ENCODE measurements at regions not wholly inside any gene's neighbourhood (a gene's known extent, or its start where the extent isn't known, plus 50 kb on each side); places are given as distances from the start of the nearest gene placed in this dataset.

DNA sequence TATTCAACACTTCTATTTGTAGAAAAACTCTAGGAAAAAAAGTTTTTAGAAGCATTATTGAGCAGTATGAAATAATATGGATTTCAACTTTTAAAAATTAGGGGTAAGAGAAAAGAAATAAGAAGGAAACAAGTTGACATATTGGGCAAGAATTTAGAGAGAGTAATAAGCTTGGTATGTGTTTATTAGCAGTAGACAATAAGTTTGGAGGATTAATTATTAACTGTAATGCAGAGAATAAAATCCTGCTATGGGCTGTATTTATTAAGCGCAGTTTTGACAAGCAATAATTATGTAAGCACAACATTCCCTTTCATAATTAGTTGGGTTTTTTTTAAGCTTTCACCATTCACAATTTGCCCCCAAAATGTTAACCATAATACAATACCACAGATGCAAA, 162.7 kb upstream of the SLC7A11 start:
- TF ChIP-seq, protein P1, sequence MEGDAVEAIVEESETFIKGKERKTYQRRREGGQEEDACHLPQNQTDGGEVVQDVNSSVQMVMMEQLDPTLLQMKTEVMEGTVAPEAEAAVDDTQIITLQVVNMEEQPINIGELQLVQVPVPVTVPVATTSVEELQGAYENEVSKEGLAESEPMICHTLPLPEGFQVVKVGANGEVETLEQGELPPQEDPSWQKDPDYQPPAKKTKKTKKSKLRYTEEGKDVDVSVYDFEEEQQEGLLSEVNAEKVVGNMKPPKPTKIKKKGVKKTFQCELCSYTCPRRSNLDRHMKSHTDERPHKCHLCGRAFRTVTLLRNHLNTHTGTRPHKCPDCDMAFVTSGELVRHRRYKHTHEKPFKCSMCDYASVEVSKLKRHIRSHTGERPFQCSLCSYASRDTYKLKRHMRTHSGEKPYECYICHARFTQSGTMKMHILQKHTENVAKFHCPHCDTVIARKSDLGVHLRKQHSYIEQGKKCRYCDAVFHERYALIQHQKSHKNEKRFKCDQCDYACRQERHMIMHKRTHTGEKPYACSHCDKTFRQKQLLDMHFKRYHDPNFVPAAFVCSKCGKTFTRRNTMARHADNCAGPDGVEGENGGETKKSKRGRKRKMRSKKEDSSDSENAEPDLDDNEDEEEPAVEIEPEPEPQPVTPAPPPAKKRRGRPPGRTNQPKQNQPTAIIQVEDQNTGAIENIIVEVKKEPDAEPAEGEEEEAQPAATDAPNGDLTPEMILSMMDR (IDR thresholded peaks at IDR 0.05) = no peak
- Histone ChIP-seq H3K4me1 (ENCODE audit: control insufficient read depth in 1 of 2, insufficient read depth in 2 of 2, low read length in 2 of 2) (peaks cover 37% of the 10 kb centered on the region in 2 donors), H3K9me3 (replicated peaks in 1 of 2; ENCODE audit: control insufficient read depth in 1 of 2, insufficient read depth in 1 of 2, low read length in 2 of 2) (no peaks in the 10 kb centered on the region), H3K27ac (ENCODE audit: low read depth in 1 of 2, low read length in 2 of 2) (peak overlapping the region in 1 of 2 donors; percentile 91), H3K79me2 (ENCODE audit: insufficient read depth, low read length) (no peaks in the 10 kb centered on the region), H4K20me1 (ENCODE audit: insufficient read depth, low read length) (no peaks in the 10 kb centered on the region), H3K27me3 (ENCODE audit: control insufficient read depth in 2 of 2, insufficient read depth in 2 of 2, low read length in 2 of 2) (no peaks in the 10 kb centered on the region), H3K9ac (ENCODE audit: insufficient read depth, low read length, poor library complexity, severe bottlenecking) (no peak overlapping the region), H3K4me2 (replicated peaks; ENCODE audit: extremely low read depth, low read length, poor library complexity, severe bottlenecking) (no peak overlapping the region), H3K36me3 (replicated peaks in 1 of 2; ENCODE audit: control insufficient read depth in 1 of 2, insufficient read depth in 2 of 2, low read length in 2 of 2) (no peaks in the 10 kb centered on the region), H3K4me3 (replicated peaks in 1 of 3; ENCODE audit: low read depth in 2 of 3, low read length in 3 of 3) (no peak overlapping the region), H2AFZ (ENCODE audit: insufficient read depth, low read depth, low read length, poor library complexity, severe bottlenecking) (no peak overlapping the region)
- Mint-ChIP-seq H3K27ac (peak overlapping the region in 5 of 7 donors; percentile 13 to 96 (median 87)), H3K4me3 (no peak overlapping the region), H3K4me1 (peaks cover 45% of the 10 kb centered on the region), H3K36me3 (no peaks in the 10 kb centered on the region), H3K9me3 (peaks cover 4 to 6% (median 4%) of the 10 kb centered on the region in 7 donors), H3K27me3 (ENCODE audit: low read depth in 3 of 3) (no peaks in the 10 kb centered on the region)
- DNase-seq = no peak
- no CpG with 5 or more reads among the region's 1 CpG for WGBS (ENCODE audit: insufficient coverage)
- intact Hi-C loops (cut with micrococcal nuclease) = loop anchor here (5.0 to 10.0 kb wide), 3 partner anchors 98 to 162 kb away; partner anchors contain the start of gene SLC7A11 (in 2 of the 2)

DNA sequence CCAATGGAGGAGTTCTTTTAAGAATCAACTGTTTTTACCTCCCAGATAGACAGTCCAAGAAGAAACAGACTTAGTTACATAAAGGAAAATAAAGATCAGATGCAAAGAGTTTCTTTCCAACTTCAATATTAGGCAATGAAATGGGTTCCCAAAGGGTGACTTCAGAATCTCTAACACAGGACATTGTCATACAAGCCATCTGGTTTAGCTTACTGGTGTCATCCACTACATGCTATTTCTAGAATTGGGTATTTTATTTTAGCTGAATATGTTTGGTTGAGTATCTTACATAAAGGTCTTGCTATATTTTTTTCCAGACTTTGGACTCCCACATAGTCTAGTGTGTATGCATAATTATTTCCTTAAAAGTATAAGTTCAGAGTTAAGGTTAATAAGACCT, 162.1 kb upstream of the SLC7A11 start:
- no peaks in the 10 kb centered on the region for H3K27me3 ChIP-seq (ENCODE audit: control insufficient read depth in 2 of 2, insufficient read depth in 2 of 2, low read length in 2 of 2)
- DNase-seq = no peak
- no peak overlapping the region for H3K4me3 ChIP-seq (replicated peaks in 1 of 3; ENCODE audit: low read depth in 2 of 3, low read length in 3 of 3)
- no peaks in the 10 kb centered on the region for H3K36me3 ChIP-seq (replicated peaks in 1 of 2; ENCODE audit: control insufficient read depth in 1 of 2, insufficient read depth in 2 of 2, low read length in 2 of 2)
- intact Hi-C loops (cut with micrococcal nuclease) = loop anchor here in 1 of 2 donors (10.0 kb wide), 1 partner anchor 159 kb away; the partner anchor contains the start of gene SLC7A11
- Mint-ChIP-seq H3K27me3 (ENCODE audit: low read depth in 3 of 3) (no peaks in the 10 kb centered on the region), H3K9me3 (peaks cover 4 to 6% (median 4%) of the 10 kb centered on the region in 7 donors), H3K27ac (no peak overlapping the region), H3K4me1 (peaks cover 45% of the 10 kb centered on the region), H3K4me3 (no peak overlapping the region), H3K36me3 (no peaks in the 10 kb centered on the region)
- H3K9ac ChIP-seq (ENCODE audit: insufficient read depth, low read length, poor library complexity, severe bottlenecking) = no peak overlapping the region
- no peak overlapping the region for H3K4me2 ChIP-seq (replicated peaks; ENCODE audit: extremely low read depth, low read length, poor library complexity, severe bottlenecking)
- no peaks in the 10 kb centered on the region for H3K9me3 ChIP-seq (replicated peaks in 1 of 2; ENCODE audit: control insufficient read depth in 1 of 2, insufficient read depth in 1 of 2, low read length in 2 of 2)
- H2AFZ ChIP-seq (ENCODE audit: insufficient read depth, low read depth, low read length, poor library complexity, severe bottlenecking) = no peak overlapping the region
- no peak overlapping the region for H3K27ac ChIP-seq (ENCODE audit: low read depth in 1 of 2, low read length in 2 of 2)
- no peaks in the 10 kb centered on the region for H4K20me1 ChIP-seq (ENCODE audit: insufficient read depth, low read length)
- TF ChIP-seq, protein P1 (IDR thresholded peaks at IDR 0.05) = no peak
- H3K4me1 ChIP-seq (ENCODE audit: control insufficient read depth in 1 of 2, insufficient read depth in 2 of 2, low read length in 2 of 2) = peaks cover 37% of the 10 kb centered on the region in 2 donors
- no peaks in the 10 kb centered on the region for H3K79me2 ChIP-seq (ENCODE audit: insufficient read depth, low read length)

Data from CD14-positive monocyte (primary cell).